Activated T-cell treated with anti-CD3 and anti-CD28 coated beads for 1 hour (primary cell): ENCODE measurements at regions not wholly inside any gene's neighbourhood (a gene's known extent, or its start where the extent isn't known, plus 50 kb on each side); places are given as distances from the start of the nearest gene placed in this dataset.

ENCODE experiments used
- DNase-seq: peaks from one replicate; pipeline ENCODE4 v3.0.0-alpha.2; 2020; ENCODE audit warnings: low read depth

- no peak for DNase-seq
Observed at GRCh38 chr3:193780810-193781478, 187.9 kb downstream of the OPA1 start.

GRCh38 chr3:193782276-193782647 lies 189.3 kb downstream of the OPA1 start:
- DNase-seq, result no peak

- no peak for DNase-seq
Observed at GRCh38 chr3:193782747-193783146, 189.7 kb downstream of the OPA1 start.

GRCh38 chr3:193783166-193783896 lies 190.3 kb downstream of the OPA1 start:
- no peak for DNase-seq

- no peak for DNase-seq
Observed at GRCh38 chr3:193784822-193785221, 191.8 kb downstream of the OPA1 start.

GRCh38 chr3:193787496-193787870 lies 194.5 kb downstream of the OPA1 start:
- no peak for DNase-seq

GRCh38 chr3:193788189-193788991 lies 195.4 kb downstream of the OPA1 start:
- no peak for DNase-seq

- DNase-seq, result no peak
Observed at GRCh38 chr3:193789455-193789854, 196.4 kb downstream of the OPA1 start.

- DNase-seq, result no peak
Observed at GRCh38 chr3:193790086-193790990, 197.3 kb downstream of the OPA1 start.

GRCh38 chr3:193791041-193792032 lies 198.3 kb downstream of the OPA1 start:
- no peak for DNase-seq

- DNase-seq, result no peak
Observed at GRCh38 chr3:193793123-193793522, 200.1 kb downstream of the OPA1 start.

GRCh38 chr3:193794002-193794881 lies 201.2 kb downstream of the OPA1 start:
- DNase-seq, result no peak

- no peak for DNase-seq
Observed at GRCh38 chr3:193795062-193795690, 202.2 kb downstream of the OPA1 start.

- DNase-seq, result no peak
Observed at GRCh38 chr3:193796089-193796488, 203.1 kb downstream of the OPA1 start.

- no peak for DNase-seq
Observed at GRCh38 chr3:193797566-193797965, 204.6 kb downstream of the OPA1 start.

GRCh38 chr3:193798051-193798450 lies 205.0 kb downstream of the OPA1 start:
- no peak for DNase-seq

- DNase-seq, result no peak
Observed at GRCh38 chr3:193800138-193801043, 207.4 kb downstream of the OPA1 start.

- DNase-seq, result no peak
Observed at GRCh38 chr3:193801097-193801496, 208.1 kb downstream of the OPA1 start.
